ENCODE measurements at regions not wholly inside any gene's neighbourhood (a gene's known extent, or its start where the extent isn't known, plus 50 kb on each side); places are given as distances from the start of the nearest gene placed in this dataset.

DNA sequence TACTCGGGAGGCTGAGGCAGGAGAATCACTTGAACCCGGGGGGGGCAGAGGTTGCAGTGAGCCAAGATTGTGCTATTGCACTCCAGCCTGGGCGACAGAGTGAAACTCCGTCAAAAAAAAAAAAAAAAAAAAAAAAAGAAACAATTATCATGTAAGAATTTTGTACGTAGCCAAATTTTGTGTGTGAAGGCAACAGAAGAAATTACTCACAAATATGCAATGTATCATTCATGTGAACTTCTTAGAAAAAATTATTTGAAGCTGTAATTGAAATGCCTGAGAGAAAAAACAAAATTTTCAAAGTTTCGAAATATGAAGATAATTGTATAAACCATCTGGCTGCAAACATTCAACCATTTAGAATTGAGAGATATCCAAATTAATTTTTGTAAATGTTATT, 204.8 kb upstream of the PARD3B start:
- intact Hi-C loops (cut with DNase I) = no loop called here

GRCh38 chr2:204341887-204342276, 203.4 kb upstream of the PARD3B start:
- no peaks in the 10 kb centered on the region for H3K4me1 ChIP-seq (replicated peaks)

More for the DNA sequence above, 204.8 kb upstream of the PARD3B start:
- no peaks in the 10 kb centered on the region for H3K36me3 ChIP-seq
- 92% methylated on average over 6 of the region's 6 CpGs for WGBS
- H3K4me3 ChIP-seq = no peak overlapping the region
- no peak overlapping the region for H3K27ac ChIP-seq
- H3K27me3 ChIP-seq (replicated peaks; ENCODE audit: insufficient read depth) = no peaks in the 10 kb centered on the region
- no peaks in the 10 kb centered on the region for H3K4me1 ChIP-seq (replicated peaks)
- DNase-seq (ENCODE audit: low spot score) = no peak
- TF ChIP-seq CTCF (IDR thresholded peaks at IDR 0.05) (no peak), POLR2A (IDR thresholded peaks at IDR 0.05) (no peak), POLR2AphosphoS5 (IDR thresholded peaks at IDR 0.05) (no peak)
- no peaks in the 10 kb centered on the region for H3K9me3 ChIP-seq

GRCh38 chr2:204343685-204344084, 201.6 kb upstream of the PARD3B start:
- no peak overlapping the region for H3K4me3 ChIP-seq

More at GRCh38 chr2:204341887-204342276, 203.4 kb upstream of the PARD3B start:
- no peak for TF ChIP-seq CTCF (IDR thresholded peaks at IDR 0.05)
- no peak for TF ChIP-seq POLR2AphosphoS5 (IDR thresholded peaks at IDR 0.05)
- no peak for TF ChIP-seq POLR2A (IDR thresholded peaks at IDR 0.05)
- intact Hi-C loops (cut with DNase I) = no loop called here
- 48% methylated on average over 2 of the region's 2 CpGs for WGBS
- Histone ChIP-seq H3K4me3 (no peak overlapping the region), H3K27me3 (replicated peaks; ENCODE audit: insufficient read depth) (no peaks in the 10 kb centered on the region), H3K27ac (no peak overlapping the region), H3K36me3 (no peaks in the 10 kb centered on the region), H3K9me3 (no peaks in the 10 kb centered on the region)
- DNase-seq (ENCODE audit: low spot score) = no peak

DNA sequence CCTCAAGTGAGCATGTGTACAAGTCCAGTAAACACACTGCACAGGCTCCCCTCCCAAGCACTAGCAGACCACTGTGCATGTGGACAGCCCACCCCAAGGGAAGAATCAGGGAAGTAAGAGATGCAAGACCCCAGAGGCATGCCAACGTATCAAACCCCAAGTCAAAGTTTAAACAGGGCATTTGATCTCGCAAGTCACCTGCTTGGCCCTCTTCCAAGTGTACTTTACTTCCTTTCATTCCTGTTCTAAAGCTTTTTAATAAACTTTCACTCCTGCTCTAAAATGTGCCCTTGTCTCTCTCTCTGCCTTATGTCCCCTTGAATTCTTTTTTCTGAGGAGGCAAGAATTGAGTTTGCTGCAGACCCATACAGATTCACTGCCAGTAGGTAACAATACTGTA, 201.2 kb upstream of the PARD3B start:
- Histone ChIP-seq H3K27me3 (replicated peaks; ENCODE audit: insufficient read depth) (no peaks in the 10 kb centered on the region), H3K9me3 (no peaks in the 10 kb centered on the region), H3K4me3 (no peak overlapping the region), H3K27ac (no peak overlapping the region), H3K4me1 (replicated peaks) (no peaks in the 10 kb centered on the region), H3K36me3 (no peaks in the 10 kb centered on the region)
- intact Hi-C loops (cut with DNase I) = no loop called here
- 29% methylated on average over 2 of the region's 2 CpGs for WGBS
- DNase-seq (ENCODE audit: low spot score) = no peak
- TF ChIP-seq POLR2A (IDR thresholded peaks at IDR 0.05) (no peak), POLR2AphosphoS5 (IDR thresholded peaks at IDR 0.05) (no peak), CTCF (IDR thresholded peaks at IDR 0.05) (no peak)

More at GRCh38 chr2:204343685-204344084, 201.6 kb upstream of the PARD3B start:
- Histone ChIP-seq H3K4me1 (replicated peaks) (no peaks in the 10 kb centered on the region), H3K9me3 (no peaks in the 10 kb centered on the region), H3K36me3 (no peaks in the 10 kb centered on the region), H3K27ac (no peak overlapping the region), H3K27me3 (replicated peaks; ENCODE audit: insufficient read depth) (no peaks in the 10 kb centered on the region)
- TF ChIP-seq POLR2A (IDR thresholded peaks at IDR 0.05) (no peak), CTCF (IDR thresholded peaks at IDR 0.05) (no peak), POLR2AphosphoS5 (IDR thresholded peaks at IDR 0.05) (no peak)
- intact Hi-C loops (cut with DNase I) = no loop called here
- 89% methylated on average over 2 of the region's 2 CpGs for WGBS
- DNase-seq (ENCODE audit: low spot score) = no peak

DNA sequence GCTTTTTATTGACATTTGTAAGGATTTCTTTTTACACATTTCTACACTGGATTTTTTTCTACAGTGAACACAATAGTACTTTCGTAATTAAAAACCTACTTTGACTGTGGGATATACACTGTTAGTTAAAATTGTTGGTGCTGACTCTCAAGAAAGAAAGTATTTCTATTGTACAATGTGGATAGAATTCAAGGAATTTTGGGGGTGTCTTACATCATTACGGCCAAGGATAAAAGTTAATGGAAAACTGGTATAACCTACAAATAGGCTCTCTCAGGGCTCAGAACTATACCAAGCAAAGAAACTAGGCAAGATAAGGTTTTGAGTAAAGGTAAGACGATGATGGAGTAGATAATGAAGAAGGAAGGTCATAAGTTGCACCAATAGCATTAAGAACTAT, 198.4 kb upstream of the PARD3B start:
- no peaks in the 10 kb centered on the region for H3K9me3 ChIP-seq
- intact Hi-C loops (cut with DNase I) = no loop called here
- no peaks in the 10 kb centered on the region for H3K27me3 ChIP-seq (replicated peaks; ENCODE audit: insufficient read depth)
- 90% methylated on average over 3 of the region's 3 CpGs for WGBS
- no peaks in the 10 kb centered on the region for H3K4me1 ChIP-seq (replicated peaks)
- H3K27ac ChIP-seq = no peak overlapping the region
- no peak for DNase-seq (ENCODE audit: low spot score)
- no peak for TF ChIP-seq POLR2AphosphoS5 (IDR thresholded peaks at IDR 0.05)
- no peak for TF ChIP-seq POLR2A (IDR thresholded peaks at IDR 0.05)
- TF ChIP-seq CTCF (IDR thresholded peaks at IDR 0.05) = no peak
- no peaks in the 10 kb centered on the region for H3K36me3 ChIP-seq
- H3K4me3 ChIP-seq = no peak overlapping the region

Data from prostate gland (tissue), 2 donors.